ENCODE measurements at regions not wholly inside any gene's neighbourhood (a gene's known extent, or its start where the extent isn't known, plus 50 kb on each side); places are given as distances from the start of the nearest gene placed in this dataset.
"Not testable (repeated sequence)": the region's sequence is repeated elsewhere in the genome, so short reads cannot be mapped to it uniquely, and the experiment has no call there.

- FAIRE-seq: peak; percentile 16
Measured at GRCh38 chr6:56838016-56838555, 116.8 kb upstream of the BEND6 start.

- no peak for FAIRE-seq
Measured at GRCh38 chr6:56837322-56837894, 117.5 kb upstream of the BEND6 start.

- no peak for FAIRE-seq
Measured at GRCh38 chr6:56835612-56836011, 119.3 kb upstream of the BEND6 start.

GRCh38 chr6:56833873-56834272 lies 121.0 kb upstream of the BEND6 start:
- FAIRE-seq: no peak

- FAIRE-seq: no peak
Measured at GRCh38 chr6:56833127-56833791, 121.6 kb upstream of the BEND6 start.

GRCh38 chr6:56832225-56832624 lies 122.7 kb upstream of the BEND6 start:
- FAIRE-seq: no peak

GRCh38 chr6:56831334-56831733 lies 123.6 kb upstream of the BEND6 start:
- no peak for FAIRE-seq

- no peak for FAIRE-seq
Measured at GRCh38 chr6:56827908-56828649, 126.8 kb upstream of the BEND6 start.

GRCh38 chr6:56824431-56824830 lies 130.5 kb upstream of the BEND6 start:
- not testable (repeated sequence) for FAIRE-seq

GRCh38 chr6:56821005-56821432 lies 133.9 kb upstream of the BEND6 start:
- FAIRE-seq: no peak

- no peak for FAIRE-seq
Measured at GRCh38 chr6:56820060-56820459, 134.8 kb upstream of the BEND6 start.

GRCh38 chr6:56819604-56820003 lies 135.3 kb upstream of the BEND6 start:
- peak; percentile 16 for FAIRE-seq

- FAIRE-seq: no peak
Measured at GRCh38 chr6:56816370-56816769, 138.5 kb upstream of the BEND6 start.

GRCh38 chr6:56815436-56815835 lies 139.5 kb upstream of the BEND6 start:
- FAIRE-seq: no peak

GRCh38 chr6:56814802-56815201 lies 140.1 kb upstream of the BEND6 start:
- no peak for FAIRE-seq

GRCh38 chr6:56814308-56814707 lies 140.6 kb upstream of the BEND6 start:
- FAIRE-seq: no peak

GRCh38 chr6:56812851-56813250 lies 142.1 kb upstream of the BEND6 start:
- not testable (repeated sequence) for FAIRE-seq

GRCh38 chr6:56808871-56809359 lies 146.0 kb upstream of the BEND6 start:
- no peak for FAIRE-seq

- no peak for FAIRE-seq
Measured at GRCh38 chr6:56807989-56808337, 146.9 kb upstream of the BEND6 start.

GRCh38 chr6:56807326-56807988 lies 147.4 kb upstream of the BEND6 start:
- no peak for FAIRE-seq

- FAIRE-seq: no peak
Measured at GRCh38 chr6:56806368-56806767, 148.5 kb upstream of the BEND6 start.

GRCh38 chr6:56804996-56805395 lies 149.9 kb upstream of the BEND6 start:
- FAIRE-seq: no peak

GRCh38 chr6:56803594-56803993 lies 151.3 kb upstream of the BEND6 start:
- FAIRE-seq: no peak

Measured in A204.1 (cell line).